SK-N-MC (cell line): ENCODE measurements at regions not wholly inside any gene's neighbourhood (a gene's known extent, or its start where the extent isn't known, plus 50 kb on each side); places are given as distances from the start of the nearest gene placed in this dataset.
"Not testable (repeated sequence)": the region's sequence is repeated elsewhere in the genome, so short reads cannot be mapped to it uniquely, and the experiment has no call there.

ENCODE experiments used
- DNase-seq: peaks from one replicate; pipeline ENCODE4 v3.0.0-alpha.2; 2011; ENCODE audit warnings: low read depth, low spot score
- H3K27ac ChIP-seq: fragments of 200-600 bp; sonication (generic); 2 replicates; pipeline ENCODE4 v1.5.1; 2016; ENCODE audit warnings: mixed run types
- H3K36me3 ChIP-seq: fragments of 200-600 bp; sonication (generic); 2 replicates; pipeline ENCODE4 v1.6.1; 2017; ENCODE audit warnings: antibody characterized with exemption, low read length, mixed read lengths; ENCODE audit not compliant: insufficient read depth
- H3K4me3 ChIP-seq: fragments of 200-600 bp; sonication (generic); 2 replicates; pipeline ENCODE4 v1.5.1; 2016
- H3K9ac ChIP-seq: fragments of 200-600 bp; sonication (generic); 2 replicates; pipeline ENCODE4 v1.8.0; 2017; ENCODE audit warnings: mixed run types, mixed read lengths; ENCODE audit not compliant: insufficient read length
- H3K9me3 ChIP-seq: fragments of 200-600 bp; sonication (generic); 2 replicates; pipeline ENCODE4 v1.6.1; 2017; ENCODE audit warnings: low read depth, mild to moderate bottlenecking, antibody characterized with exemption, low read length, moderate library complexity, mixed read lengths
- EZH2 ChIP-seq: fragments of 200-600 bp; sonication (generic); IDR thresholded peaks from one replicate; pipeline ENCODE4 v1.6.1; 2017; ENCODE audit warnings: antibody characterized with exemption
- FOXP2 ChIP-seq: optimal IDR thresholded peaks from 2 replicates; pipeline ENCODE3; 2011; ENCODE audit warnings: mild to moderate bottlenecking, moderate library complexity; ENCODE audit not compliant: insufficient read depth; ENCODE audit errors: extremely low read length, control extremely low read depth
- POLR2AphosphoS5 ChIP-seq: IDR thresholded peaks from 2 replicates; pipeline ENCODE4 v1.6.1; 2012; ENCODE audit warnings: mild to moderate bottlenecking, low read depth, low read length, borderline replicate concordance

DNA sequence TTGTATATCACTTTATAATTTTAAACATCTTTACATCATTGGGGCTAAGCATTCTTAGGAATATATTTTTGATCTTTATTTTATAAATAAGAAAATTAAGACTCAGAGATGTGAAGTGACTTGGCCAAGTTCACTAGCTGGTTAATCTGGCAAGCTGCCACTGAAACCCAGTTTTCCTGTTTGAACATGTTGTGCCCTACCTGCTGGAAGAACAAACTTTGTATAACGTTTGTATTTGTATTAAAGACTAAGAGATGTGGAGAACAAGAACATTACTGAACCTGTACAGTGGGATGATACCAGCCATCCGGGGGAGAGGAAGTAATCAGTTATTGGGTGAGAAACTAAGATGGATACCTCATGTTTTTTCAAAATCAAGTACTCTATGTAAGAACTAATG is 77.2 kb upstream of the SIPA1L2 start:
- no peaks in the 10 kb centered on the region for H3K9me3 ChIP-seq
- H3K27ac ChIP-seq = no peak overlapping the region
- H3K9ac ChIP-seq = no peak overlapping the region
- no peak overlapping the region for H3K4me3 ChIP-seq
- no peaks in the 10 kb centered on the region for H3K36me3 ChIP-seq
- TF ChIP-seq EZH2 (no peak), FOXP2 (no peak), POLR2AphosphoS5 (no peak)
- DNase-seq = no peak

DNA sequence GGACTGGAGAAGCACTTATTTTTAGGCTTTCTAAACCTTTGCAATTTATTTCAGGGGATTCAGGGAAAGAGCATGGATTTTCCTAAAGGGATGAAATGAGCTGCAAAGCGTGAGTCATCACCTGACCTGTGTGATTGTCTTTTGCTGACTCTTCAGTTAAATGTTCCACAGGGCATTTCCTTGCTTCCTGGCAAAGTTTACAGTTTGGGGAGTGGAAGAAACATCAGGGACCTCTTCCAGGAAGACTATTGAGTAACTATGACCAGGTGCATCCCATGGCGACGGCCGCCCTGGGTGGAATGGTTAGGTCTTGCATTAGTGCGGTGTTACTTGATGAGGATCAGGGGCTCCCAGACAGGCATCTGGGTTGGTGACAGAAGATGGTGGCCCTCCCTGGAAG is 79.5 kb upstream of the SIPA1L2 start:
- Histone ChIP-seq H3K4me3 (no peak overlapping the region), H3K9me3 (no peaks in the 10 kb centered on the region), H3K27ac (no peak overlapping the region), H3K36me3 (no peaks in the 10 kb centered on the region), H3K9ac (no peak overlapping the region)
- no peak for DNase-seq
- TF ChIP-seq POLR2AphosphoS5 (no peak), EZH2 (no peak), FOXP2 (no peak)

DNA sequence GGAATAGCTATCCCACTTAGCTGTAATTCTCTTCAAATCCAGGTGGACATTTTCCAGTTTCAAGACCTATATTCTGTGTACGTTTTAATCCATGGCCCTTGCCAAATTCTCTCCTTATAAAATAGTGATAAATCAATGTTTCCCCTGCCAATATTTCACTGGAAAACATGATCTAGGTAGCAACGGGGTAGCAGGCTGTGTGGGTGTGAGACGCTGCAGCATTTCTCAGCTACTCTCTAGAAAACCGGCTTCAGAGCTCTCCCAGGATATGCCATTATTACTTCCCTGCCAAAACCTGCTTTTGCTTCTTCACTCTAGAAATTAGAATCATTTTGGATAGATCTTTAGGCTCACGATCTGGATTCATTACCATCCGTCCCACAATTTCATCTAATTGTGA is 82.1 kb upstream of the SIPA1L2 start:
- TF ChIP-seq EZH2 = no peak
- TF ChIP-seq POLR2AphosphoS5 = no peak
- no peak for TF ChIP-seq FOXP2
- no peak for DNase-seq
- no peak overlapping the region for H3K9ac ChIP-seq

DNA sequence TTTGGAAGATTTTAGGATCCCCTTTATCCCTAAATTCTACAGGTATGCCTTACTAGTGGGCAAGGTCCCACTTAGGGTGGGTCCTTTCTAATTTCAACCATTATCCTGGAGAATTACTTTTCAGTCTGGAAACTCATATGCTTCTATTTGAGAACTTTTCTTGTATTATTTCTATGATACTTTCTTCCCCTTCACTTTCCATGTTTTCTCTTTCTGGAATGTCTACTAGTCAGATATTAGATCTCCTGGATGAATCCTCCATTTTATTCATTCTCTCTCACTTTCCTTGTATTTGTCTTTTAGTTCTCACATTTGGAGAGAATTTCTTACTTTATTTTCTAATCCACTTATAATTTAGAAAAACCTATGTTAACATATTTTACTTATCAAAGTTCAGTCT is 83.9 kb upstream of the SIPA1L2 start:
- Histone ChIP-seq H3K9ac (no peak overlapping the region), H3K4me3 (no peak overlapping the region), H3K27ac (no peak overlapping the region), H3K36me3 (no peaks in the 10 kb centered on the region), H3K9me3 (no peaks in the 10 kb centered on the region)
- no peak for DNase-seq
- TF ChIP-seq EZH2 = no peak
- no peak for TF ChIP-seq POLR2AphosphoS5
- no peak for TF ChIP-seq FOXP2

More for the DNA sequence above, 82.1 kb upstream of the SIPA1L2 start:
- H3K36me3 ChIP-seq = no peaks in the 10 kb centered on the region
- no peak overlapping the region for H3K4me3 ChIP-seq
- no peaks in the 10 kb centered on the region for H3K9me3 ChIP-seq
- H3K27ac ChIP-seq = no peak overlapping the region

DNA sequence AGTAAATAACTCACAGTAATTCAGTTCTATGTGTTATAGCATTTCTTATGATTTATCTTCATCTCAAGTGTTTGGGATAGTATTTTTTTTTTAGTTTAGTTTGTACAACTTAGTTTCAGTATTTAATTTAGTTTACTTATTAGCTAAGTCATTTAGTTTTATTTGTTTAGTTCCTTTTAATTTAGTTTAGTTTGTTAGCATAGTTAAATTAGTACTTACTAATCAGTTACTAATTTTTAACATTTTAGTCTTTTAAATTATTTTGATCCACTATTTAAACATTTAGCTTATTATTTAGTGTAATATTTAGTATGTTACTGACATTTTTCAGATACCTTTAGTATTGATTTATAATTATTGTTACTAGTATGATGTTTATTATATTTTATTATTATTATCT is 85.2 kb upstream of the SIPA1L2 start:
- no peak overlapping the region for H3K4me3 ChIP-seq
- TF ChIP-seq POLR2AphosphoS5 (no peak), EZH2 (no peak), FOXP2 (no peak)
- no peaks in the 10 kb centered on the region for H3K36me3 ChIP-seq
- no peak for DNase-seq
- no peaks in the 10 kb centered on the region for H3K9me3 ChIP-seq
- H3K9ac ChIP-seq = no peak overlapping the region
- H3K27ac ChIP-seq = no peak overlapping the region

DNA sequence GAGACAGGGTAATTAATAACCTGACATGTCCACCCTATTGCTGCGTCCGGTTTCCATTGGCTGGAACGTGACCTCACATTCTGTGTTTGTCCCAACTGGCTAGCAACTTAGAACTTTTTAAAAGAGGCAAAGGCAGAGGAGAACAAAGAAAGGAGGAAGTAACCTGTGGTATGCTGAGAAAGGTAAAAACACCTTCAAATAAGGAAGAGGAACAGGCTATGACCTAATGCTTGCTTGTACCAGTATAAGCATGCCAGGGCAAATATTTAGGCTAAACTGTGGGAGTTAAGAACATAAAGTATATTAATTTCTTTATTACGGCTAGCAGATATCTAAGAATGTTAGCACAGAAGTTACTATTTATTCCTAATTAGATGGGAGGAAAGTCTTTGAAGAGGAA is 87.3 kb upstream of the MAP10 start:
- H3K36me3 ChIP-seq, H3K9me3 ChIP-seq, DNase-seq, H3K9ac ChIP-seq, H3K27ac ChIP-seq, H3K4me3 ChIP-seq: not testable (repeated sequence)

DNA sequence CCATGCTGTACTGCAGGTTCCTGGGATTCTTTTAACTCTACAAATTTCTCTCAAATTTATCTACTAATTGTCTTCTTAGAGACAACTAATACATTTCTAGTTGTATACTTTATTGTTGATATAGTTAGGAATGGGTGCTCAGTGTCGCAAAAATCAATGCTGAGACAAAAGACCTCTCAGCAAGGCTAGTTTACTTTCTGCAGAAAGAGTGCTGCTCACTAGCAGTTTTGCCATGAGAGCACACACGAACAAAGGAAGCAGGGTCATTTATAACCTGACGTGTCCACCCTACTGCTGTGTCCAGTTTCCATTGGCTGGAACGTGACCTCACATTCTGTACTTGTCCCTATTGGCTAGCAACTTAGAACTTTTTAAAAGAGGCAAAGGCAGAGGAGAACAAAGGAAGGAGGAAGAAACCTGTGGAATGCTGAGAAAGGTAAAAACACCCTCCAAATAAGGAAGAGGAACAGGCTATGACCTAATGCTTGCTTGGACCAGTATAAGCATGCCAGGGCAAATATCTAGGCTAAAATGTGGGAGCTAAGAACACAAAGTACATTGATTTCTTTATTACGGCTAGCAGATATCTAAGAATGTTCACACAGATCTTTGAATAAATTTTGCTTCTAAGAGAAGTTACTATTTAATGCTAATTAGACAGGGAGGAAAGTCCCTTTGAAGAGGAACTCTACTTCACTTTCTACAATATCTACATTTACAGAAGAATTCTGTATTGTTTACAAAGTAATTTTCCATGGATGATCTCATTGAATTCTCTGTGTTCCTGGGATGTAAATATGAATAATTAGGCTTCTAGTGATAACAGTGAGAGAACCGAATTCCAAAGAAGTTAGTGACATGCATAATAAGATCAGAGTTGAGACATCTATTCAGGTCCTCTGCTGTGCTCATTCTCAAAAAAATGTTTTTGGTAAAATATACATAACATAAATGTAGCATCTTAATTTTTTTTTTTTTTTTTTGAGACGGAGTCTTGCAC is 86.0 kb upstream of the MAP10 start:
- DNase-seq = no peak

DNA sequence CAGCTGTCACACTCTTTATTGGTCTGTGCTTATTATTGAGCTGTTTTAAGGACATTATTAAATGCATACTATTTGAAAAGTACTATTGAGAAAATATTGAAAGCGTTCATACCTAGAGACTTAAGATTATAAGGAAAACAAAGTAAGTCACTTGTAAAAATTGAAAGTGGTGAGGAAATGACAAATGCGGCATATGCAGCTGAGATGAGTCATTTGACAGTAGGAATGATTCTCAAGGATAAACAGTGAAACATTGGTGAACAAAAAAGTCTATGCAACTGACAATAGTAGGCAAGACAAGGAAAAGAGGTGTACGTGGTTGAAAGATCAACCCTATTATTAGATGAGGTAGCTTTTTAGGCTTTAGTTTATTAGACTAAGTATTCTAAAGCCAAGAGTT is 82.6 kb upstream of the MAP10 start:
- DNase-seq = no peak
- H3K9me3 ChIP-seq = no peaks in the 10 kb centered on the region
- no peak for TF ChIP-seq POLR2AphosphoS5
- no peak overlapping the region for H3K4me3 ChIP-seq
- no peaks in the 10 kb centered on the region for H3K36me3 ChIP-seq
- no peak overlapping the region for H3K27ac ChIP-seq
- no peak overlapping the region for H3K9ac ChIP-seq

More for the DNA sequence above, 86.0 kb upstream of the MAP10 start:
- H3K36me3 ChIP-seq = no peaks in the 10 kb centered on the region
- no peak overlapping the region for H3K4me3 ChIP-seq
- no peak for TF ChIP-seq EZH2
- TF ChIP-seq POLR2AphosphoS5 = no peak
- TF ChIP-seq FOXP2 = no peak
- H3K9me3 ChIP-seq = no peaks in the 10 kb centered on the region
- H3K9ac ChIP-seq = no peak overlapping the region
- no peak overlapping the region for H3K27ac ChIP-seq
